ENCODE measurements at regions not wholly inside any gene's neighbourhood (a gene's known extent, or its start where the extent isn't known, plus 50 kb on each side); places are given as distances from the start of the nearest gene placed in this dataset.

DNA sequence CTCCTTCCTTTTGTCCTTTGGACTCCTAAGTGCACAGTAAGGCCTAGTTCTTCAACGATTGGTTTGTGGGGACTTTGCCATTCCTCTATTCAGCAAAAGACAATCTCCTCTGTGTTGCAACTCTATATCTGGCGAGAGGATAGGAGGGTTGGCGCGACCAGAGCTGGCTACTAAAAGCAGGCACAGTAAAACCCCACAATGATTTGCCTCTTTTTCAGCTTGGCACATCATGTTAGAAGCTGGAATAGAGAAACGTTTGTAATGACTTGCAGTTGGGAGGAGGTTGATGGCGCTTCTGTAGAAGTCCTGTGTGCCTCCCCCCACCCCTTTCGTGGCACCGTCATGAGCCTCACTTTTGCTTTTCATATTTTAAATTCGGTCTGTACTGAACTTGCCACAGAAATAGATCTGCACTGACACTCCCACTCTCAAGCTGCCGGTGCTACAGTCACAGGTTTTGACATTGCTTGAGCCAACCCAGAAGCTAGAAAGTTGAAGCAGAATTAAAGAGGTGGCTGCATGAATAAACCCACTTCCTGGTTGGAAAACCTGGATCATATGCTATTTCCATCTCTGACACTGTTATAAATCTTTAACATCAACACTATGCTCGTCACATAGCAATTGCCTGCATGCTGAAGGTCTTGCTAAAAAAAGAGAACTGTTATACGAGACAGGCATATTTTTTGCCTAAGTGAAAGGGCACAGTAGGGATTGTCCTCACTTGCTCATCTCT, 315.3 kb upstream of the PRICKLE1 start (continued):
- TF ChIP-seq, protein P1, sequence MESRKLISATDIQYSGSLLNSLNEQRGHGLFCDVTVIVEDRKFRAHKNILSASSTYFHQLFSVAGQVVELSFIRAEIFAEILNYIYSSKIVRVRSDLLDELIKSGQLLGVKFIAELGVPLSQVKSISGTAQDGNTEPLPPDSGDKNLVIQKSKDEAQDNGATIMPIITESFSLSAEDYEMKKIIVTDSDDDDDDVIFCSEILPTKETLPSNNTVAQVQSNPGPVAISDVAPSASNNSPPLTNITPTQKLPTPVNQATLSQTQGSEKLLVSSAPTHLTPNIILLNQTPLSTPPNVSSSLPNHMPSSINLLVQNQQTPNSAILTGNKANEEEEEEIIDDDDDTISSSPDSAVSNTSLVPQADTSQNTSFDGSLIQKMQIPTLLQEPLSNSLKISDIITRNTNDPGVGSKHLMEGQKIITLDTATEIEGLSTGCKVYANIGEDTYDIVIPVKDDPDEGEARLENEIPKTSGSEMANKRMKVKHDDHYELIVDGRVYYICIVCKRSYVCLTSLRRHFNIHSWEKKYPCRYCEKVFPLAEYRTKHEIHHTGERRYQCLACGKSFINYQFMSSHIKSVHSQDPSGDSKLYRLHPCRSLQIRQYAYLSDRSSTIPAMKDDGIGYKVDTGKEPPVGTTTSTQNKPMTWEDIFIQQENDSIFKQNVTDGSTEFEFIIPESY (IDR thresholded peaks at IDR 0.05): no peak
- no peak for TF ChIP-seq EGR1 (IDR thresholded peaks at IDR 0.05; ENCODE audit: low read depth in 2 of 2)
- TF ChIP-seq TAF1 (conservative IDR thresholded peaks at IDR 0.05): no peak
- no peak for TF ChIP-seq RAD21 (IDR thresholded peaks at IDR 0.05)

DNA sequence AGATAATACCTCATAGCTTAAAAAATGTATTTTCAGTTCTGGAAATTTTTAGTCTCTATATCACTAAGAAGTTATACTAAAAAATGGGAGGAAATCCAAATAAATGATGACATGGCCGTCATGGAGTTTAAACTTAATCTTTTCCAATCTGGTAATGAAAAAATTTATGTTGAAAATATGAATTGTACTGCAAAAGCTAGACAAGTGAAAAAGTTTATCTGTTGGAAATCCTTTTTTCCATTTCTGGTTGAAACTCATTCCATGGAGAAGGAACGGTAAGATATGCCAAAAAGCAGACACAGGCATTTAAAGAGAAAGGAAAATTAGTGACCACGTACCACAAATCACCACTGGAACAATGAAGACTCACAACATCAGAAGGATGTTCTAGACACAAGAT, 314.2 kb upstream of the PRICKLE1 start:
- Histone ChIP-seq H3K9me3 (ENCODE audit: control insufficient read depth in 4 of 4, low read length in 3 of 4) (no peaks in the 10 kb centered on the region), H3K36me3 (ENCODE audit: control insufficient read depth in 4 of 4, insufficient read depth in 3 of 4, low read depth in 1 of 4, low read length in 3 of 4) (no peaks in the 10 kb centered on the region), H3K9ac (ENCODE audit: low read depth in 1 of 2, low read length in 2 of 2) (no peak overlapping the region), H3K27me3 (ENCODE audit: control insufficient read depth in 4 of 4, insufficient read depth in 4 of 4, low read length in 3 of 4) (peaks cover 0 to 4% (median 0%) of the 10 kb centered on the region in 4 donors), H3K4me3 (ENCODE audit: low read depth in 1 of 3, low read length in 3 of 3) (no peak overlapping the region), H3K4me1 (ENCODE audit: control insufficient read depth in 4 of 4, insufficient read depth in 4 of 4, low read length in 3 of 4) (no peaks in the 10 kb centered on the region), H3K27ac (ENCODE audit: low read depth in 1 of 2, low read length in 2 of 2) (no peak overlapping the region)
- WGBS: 74% methylated on average over 3 of the region's 3 CpGs
- TF ChIP-seq HNF4A (conservative IDR thresholded peaks at IDR 0.05): no peak
- TF ChIP-seq EGR1 (IDR thresholded peaks at IDR 0.05; ENCODE audit: low read depth in 2 of 2): no peak
- TF ChIP-seq, protein P2, sequence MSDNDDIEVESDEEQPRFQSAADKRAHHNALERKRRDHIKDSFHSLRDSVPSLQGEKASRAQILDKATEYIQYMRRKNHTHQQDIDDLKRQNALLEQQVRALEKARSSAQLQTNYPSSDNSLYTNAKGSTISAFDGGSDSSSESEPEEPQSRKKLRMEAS (IDR thresholded peaks at IDR 0.05): no peak
- TF ChIP-seq, protein P1 (IDR thresholded peaks at IDR 0.05): no peak
- no peak for TF ChIP-seq FOXA1 (IDR thresholded peaks at IDR 0.05)
- no peak for TF ChIP-seq SP1 (IDR thresholded peaks at IDR 0.05)
- TF ChIP-seq GABPA (IDR thresholded peaks at IDR 0.05 in 1 of 2, conservative IDR thresholded peaks at IDR 0.05 in 1 of 2): no peak
- no peak for TF ChIP-seq NR2F2 (IDR thresholded peaks at IDR 0.05)
- no peak for TF ChIP-seq FOXA2 (IDR thresholded peaks at IDR 0.05)
- TF ChIP-seq, protein P3, sequence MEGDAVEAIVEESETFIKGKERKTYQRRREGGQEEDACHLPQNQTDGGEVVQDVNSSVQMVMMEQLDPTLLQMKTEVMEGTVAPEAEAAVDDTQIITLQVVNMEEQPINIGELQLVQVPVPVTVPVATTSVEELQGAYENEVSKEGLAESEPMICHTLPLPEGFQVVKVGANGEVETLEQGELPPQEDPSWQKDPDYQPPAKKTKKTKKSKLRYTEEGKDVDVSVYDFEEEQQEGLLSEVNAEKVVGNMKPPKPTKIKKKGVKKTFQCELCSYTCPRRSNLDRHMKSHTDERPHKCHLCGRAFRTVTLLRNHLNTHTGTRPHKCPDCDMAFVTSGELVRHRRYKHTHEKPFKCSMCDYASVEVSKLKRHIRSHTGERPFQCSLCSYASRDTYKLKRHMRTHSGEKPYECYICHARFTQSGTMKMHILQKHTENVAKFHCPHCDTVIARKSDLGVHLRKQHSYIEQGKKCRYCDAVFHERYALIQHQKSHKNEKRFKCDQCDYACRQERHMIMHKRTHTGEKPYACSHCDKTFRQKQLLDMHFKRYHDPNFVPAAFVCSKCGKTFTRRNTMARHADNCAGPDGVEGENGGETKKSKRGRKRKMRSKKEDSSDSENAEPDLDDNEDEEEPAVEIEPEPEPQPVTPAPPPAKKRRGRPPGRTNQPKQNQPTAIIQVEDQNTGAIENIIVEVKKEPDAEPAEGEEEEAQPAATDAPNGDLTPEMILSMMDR (IDR thresholded peaks at IDR 0.05; ENCODE audit: low read depth, low read length, missing input control): no peak
- TF ChIP-seq YY1 (IDR thresholded peaks at IDR 0.05): no peak
- TF ChIP-seq TAF1 (conservative IDR thresholded peaks at IDR 0.05): no peak
- no peak for TF ChIP-seq JUND (IDR thresholded peaks at IDR 0.05)
- TF ChIP-seq RAD21 (IDR thresholded peaks at IDR 0.05): no peak
- TF ChIP-seq, protein P4, sequence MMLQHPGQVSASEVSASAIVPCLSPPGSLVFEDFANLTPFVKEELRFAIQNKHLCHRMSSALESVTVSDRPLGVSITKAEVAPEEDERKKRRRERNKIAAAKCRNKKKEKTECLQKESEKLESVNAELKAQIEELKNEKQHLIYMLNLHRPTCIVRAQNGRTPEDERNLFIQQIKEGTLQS (IDR thresholded peaks at IDR 0.05): no peak
- TF ChIP-seq, protein P5, sequence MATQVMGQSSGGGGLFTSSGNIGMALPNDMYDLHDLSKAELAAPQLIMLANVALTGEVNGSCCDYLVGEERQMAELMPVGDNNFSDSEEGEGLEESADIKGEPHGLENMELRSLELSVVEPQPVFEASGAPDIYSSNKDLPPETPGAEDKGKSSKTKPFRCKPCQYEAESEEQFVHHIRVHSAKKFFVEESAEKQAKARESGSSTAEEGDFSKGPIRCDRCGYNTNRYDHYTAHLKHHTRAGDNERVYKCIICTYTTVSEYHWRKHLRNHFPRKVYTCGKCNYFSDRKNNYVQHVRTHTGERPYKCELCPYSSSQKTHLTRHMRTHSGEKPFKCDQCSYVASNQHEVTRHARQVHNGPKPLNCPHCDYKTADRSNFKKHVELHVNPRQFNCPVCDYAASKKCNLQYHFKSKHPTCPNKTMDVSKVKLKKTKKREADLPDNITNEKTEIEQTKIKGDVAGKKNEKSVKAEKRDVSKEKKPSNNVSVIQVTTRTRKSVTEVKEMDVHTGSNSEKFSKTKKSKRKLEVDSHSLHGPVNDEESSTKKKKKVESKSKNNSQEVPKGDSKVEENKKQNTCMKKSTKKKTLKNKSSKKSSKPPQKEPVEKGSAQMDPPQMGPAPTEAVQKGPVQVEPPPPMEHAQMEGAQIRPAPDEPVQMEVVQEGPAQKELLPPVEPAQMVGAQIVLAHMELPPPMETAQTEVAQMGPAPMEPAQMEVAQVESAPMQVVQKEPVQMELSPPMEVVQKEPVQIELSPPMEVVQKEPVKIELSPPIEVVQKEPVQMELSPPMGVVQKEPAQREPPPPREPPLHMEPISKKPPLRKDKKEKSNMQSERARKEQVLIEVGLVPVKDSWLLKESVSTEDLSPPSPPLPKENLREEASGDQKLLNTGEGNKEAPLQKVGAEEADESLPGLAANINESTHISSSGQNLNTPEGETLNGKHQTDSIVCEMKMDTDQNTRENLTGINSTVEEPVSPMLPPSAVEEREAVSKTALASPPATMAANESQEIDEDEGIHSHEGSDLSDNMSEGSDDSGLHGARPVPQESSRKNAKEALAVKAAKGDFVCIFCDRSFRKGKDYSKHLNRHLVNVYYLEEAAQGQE (IDR thresholded peaks at IDR 0.05): no peak
- TF ChIP-seq HNF4G (IDR thresholded peaks at IDR 0.05): no peak
- TF ChIP-seq RXRA (IDR thresholded peaks at IDR 0.05): no peak
- no peak for DNase-seq (ENCODE audit: low spot score)

Data from liver (tissue), 8 donors.